Right lobe of liver (tissue), 6 donors: ENCODE measurements at regions not wholly inside any gene's neighbourhood (a gene's known extent, or its start where the extent isn't known, plus 50 kb on each side); places are given as distances from the start of the nearest gene placed in this dataset.
A peak's percentile ranks its signal among the peaks of the same experiment; 100 is the strongest.

Experiments
- ATAC-seq, 4 donors: fragments of 200-7000 bp; cut with Tn5 transposase; one replicate each; pipeline ENCODE4 v1.9.1; 2020; ENCODE audit warnings: mild to moderate bottlenecking in 4 of 4, moderate library complexity in 4 of 4
- DNase-seq, 3 donors: peaks; one replicate each; pipeline ENCODE4 v3.0.0-alpha.2; 2020
- H3K27ac ChIP-seq, 3 donors: fragments of 200-600 bp; one replicate each; pipeline ENCODE4 v1.8.0; 2022
- H3K27me3 ChIP-seq, 2 donors: fragments of 200-600 bp; one replicate each; pipeline ENCODE4 v1.8.0; 2022
- H3K36me3 ChIP-seq, 4 donors: fragments of 200-600 bp; sonication (generic) in 1 of 4; one replicate each; pipeline versions ENCODE4 v1.5.1 to v1.8.0; 2017 to 2022; ENCODE audit warnings: control low read depth in 1 of 4
- H3K4me1 ChIP-seq, 4 donors: fragments of 200-600 bp; sonication (generic) in 1 of 4; one replicate each; pipeline versions ENCODE4 v1.5.1 to v1.8.0; 2017 to 2022; ENCODE audit warnings: control low read depth in 1 of 4
- H3K4me3 ChIP-seq, 3 donors: fragments of 200-600 bp; one replicate each; pipeline ENCODE4 v1.8.0; 2022
- H3K9me3 ChIP-seq, 4 donors: fragments of 200-600 bp; sonication (generic) in 1 of 4; one replicate each; pipeline versions ENCODE4 v1.5.1 to v1.8.0; 2017 to 2022; ENCODE audit warnings: control low read depth in 1 of 4
- POLR2A ChIP-seq: fragments of 450-650 bp; IDR thresholded peaks from one replicate; pipeline ENCODE4 v1.6.1; 2017; ENCODE audit warnings: antibody characterized with exemption, mild to moderate bottlenecking
- WGBS: methylation state at CpG from one replicate; pipeline ENCODE4 v1.1.6; 2018; ENCODE audit warnings: low coverage, low lambda C conversion rate; ENCODE audit not compliant: insufficient coverage; ENCODE audit errors: missing lambda C conversion rate; 5-methylcytosine and 5-hydroxymethylcytosine counted together
- intact Hi-C, 2 donors: fragments of 100-400 bp; cut with DNase I; formaldehyde crosslinking; loops; one replicate each; pipeline versions ENCODE4 v1.11.2 to v1.14.1; 2022
- TF ChIP-seq, protein P1 (sequence below), 4 donors: fragments of 200-600 bp in 3 of 4; fragments of 450-650 bp in 1 of 4; IDR thresholded peaks; one replicate each; pipeline versions ENCODE4 v1.5.1 to v1.8.0; 2016 to 2022; ENCODE audit warnings: antibody characterized with exemption in 4 of 4, mild to moderate bottlenecking in 2 of 4
- donor health status: DM: no; HTN: yes; CAD: no.
- donor health status: DM: no; HTN: no; CAD: no.
- donor health status: DM: no; HTN: no; CAD: no.
- donor health status: DM: no; HTN: yes; CAD: no.
- donor health status: DM: no; HTN: yes; CAD: no.

GRCh38 chr18:43486462-43486861 is 209.2 kb upstream of the SYT4 start:
- intact Hi-C loops: no loop called here
- Histone ChIP-seq H3K4me3 (no peak overlapping the region), H3K9me3 (no peaks in the 10 kb centered on the region), H3K36me3 (no peaks in the 10 kb centered on the region), H3K27ac (no peak overlapping the region), H3K27me3 (no peaks in the 10 kb centered on the region), H3K4me1 (no peaks in the 10 kb centered on the region)
- no peak for DNase-seq
- TF ChIP-seq, protein P1, sequence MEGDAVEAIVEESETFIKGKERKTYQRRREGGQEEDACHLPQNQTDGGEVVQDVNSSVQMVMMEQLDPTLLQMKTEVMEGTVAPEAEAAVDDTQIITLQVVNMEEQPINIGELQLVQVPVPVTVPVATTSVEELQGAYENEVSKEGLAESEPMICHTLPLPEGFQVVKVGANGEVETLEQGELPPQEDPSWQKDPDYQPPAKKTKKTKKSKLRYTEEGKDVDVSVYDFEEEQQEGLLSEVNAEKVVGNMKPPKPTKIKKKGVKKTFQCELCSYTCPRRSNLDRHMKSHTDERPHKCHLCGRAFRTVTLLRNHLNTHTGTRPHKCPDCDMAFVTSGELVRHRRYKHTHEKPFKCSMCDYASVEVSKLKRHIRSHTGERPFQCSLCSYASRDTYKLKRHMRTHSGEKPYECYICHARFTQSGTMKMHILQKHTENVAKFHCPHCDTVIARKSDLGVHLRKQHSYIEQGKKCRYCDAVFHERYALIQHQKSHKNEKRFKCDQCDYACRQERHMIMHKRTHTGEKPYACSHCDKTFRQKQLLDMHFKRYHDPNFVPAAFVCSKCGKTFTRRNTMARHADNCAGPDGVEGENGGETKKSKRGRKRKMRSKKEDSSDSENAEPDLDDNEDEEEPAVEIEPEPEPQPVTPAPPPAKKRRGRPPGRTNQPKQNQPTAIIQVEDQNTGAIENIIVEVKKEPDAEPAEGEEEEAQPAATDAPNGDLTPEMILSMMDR (IDR thresholded peaks at IDR 0.05): no peak
- TF ChIP-seq POLR2A: no peak
- peak in 1 of 4 donors; percentile 22 for ATAC-seq
- WGBS: 17% methylated on average over 1 of the region's 4 CpGs

- H3K4me3 ChIP-seq: no peak overlapping the region
- H3K9me3 ChIP-seq: no peaks in the 10 kb centered on the region
- no peaks in the 10 kb centered on the region for H3K36me3 ChIP-seq
- intact Hi-C loops: no loop called here
- H3K4me1 ChIP-seq: no peaks in the 10 kb centered on the region
- WGBS: 56% methylated on average over 2 of the region's 2 CpGs
- H3K27me3 ChIP-seq: no peaks in the 10 kb centered on the region
- no peak overlapping the region for H3K27ac ChIP-seq
- ATAC-seq: no peak
- TF ChIP-seq POLR2A: no peak
- TF ChIP-seq, protein P1 (IDR thresholded peaks at IDR 0.05): no peak
- no peak for DNase-seq
These were observed 223.8 kb upstream of the SYT4 start for GRCh38 chr18:43501099-43501498.

DNA sequence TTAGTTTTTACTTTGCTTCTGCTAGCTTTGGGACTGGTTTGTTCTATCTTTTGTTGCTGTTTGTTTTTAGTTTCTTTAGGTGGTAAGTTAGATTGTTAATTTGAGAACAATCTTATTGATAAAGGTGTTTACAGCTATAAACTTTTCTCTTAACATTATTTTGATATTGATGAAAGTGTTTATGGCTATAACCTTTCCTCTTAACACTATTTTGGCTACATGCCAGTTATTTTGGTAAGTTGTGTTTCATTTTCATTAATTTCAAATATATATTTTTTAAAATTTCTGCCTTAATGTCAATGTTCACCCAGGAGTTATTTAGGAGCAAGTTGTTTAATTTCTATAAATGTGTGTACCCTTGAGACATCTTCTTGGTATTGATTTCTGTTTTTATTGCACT is 229.6 kb upstream of the SYT4 start:
- Histone ChIP-seq H3K4me1 (no peaks in the 10 kb centered on the region), H3K9me3 (peaks cover 0 to 4% (median 0%) of the 10 kb centered on the region in 4 donors), H3K36me3 (no peaks in the 10 kb centered on the region), H3K4me3 (no peak overlapping the region), H3K27ac (no peak overlapping the region), H3K27me3 (no peaks in the 10 kb centered on the region)
- DNase-seq (no peak), ATAC-seq (no peak)
- intact Hi-C loops: no loop called here
- TF ChIP-seq, protein P1 (IDR thresholded peaks at IDR 0.05): no peak
- TF ChIP-seq POLR2A: no peak

GRCh38 chr18:43507842-43508481 is 230.7 kb upstream of the SYT4 start:
- Histone ChIP-seq H3K27ac (no peak overlapping the region), H3K27me3 (no peaks in the 10 kb centered on the region), H3K36me3 (no peaks in the 10 kb centered on the region), H3K4me1 (no peaks in the 10 kb centered on the region), H3K4me3 (no peak overlapping the region), H3K9me3 (peaks cover 0 to 4% (median 0%) of the 10 kb centered on the region in 4 donors)
- WGBS: 45% methylated on average over 4 of the region's 4 CpGs
- TF ChIP-seq, protein P1 (IDR thresholded peaks at IDR 0.05): no peak
- TF ChIP-seq POLR2A: no peak
- intact Hi-C loops: no loop called here
- DNase-seq (no peak), ATAC-seq (no peak)

DNA sequence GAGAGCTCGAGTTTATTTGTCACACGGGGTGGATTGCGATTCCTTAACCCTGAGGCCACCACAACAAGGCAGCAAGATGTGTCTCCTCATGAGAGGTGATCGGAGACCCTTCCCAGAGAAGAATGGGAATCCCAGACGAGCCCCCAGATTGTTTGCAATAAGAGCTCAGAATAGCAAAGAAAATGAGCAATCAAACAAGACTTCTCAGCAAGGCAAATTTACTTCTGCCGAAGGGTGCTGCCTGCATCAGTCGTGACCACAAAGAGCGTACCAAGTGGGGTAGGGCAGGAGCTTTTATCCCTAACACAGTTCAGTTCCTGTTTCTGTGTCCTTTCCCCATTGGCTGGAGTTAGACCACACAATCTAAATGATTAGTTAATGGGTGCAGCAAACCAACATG is 237.5 kb upstream of the SYT4 start:
- Histone ChIP-seq H3K9me3 (no peaks in the 10 kb centered on the region), H3K4me1 (no peaks in the 10 kb centered on the region), H3K4me3 (no peak overlapping the region), H3K27me3 (no peaks in the 10 kb centered on the region), H3K36me3 (no peaks in the 10 kb centered on the region), H3K27ac (no peak overlapping the region)
- DNase-seq (no peak), ATAC-seq (no peak)
- TF ChIP-seq POLR2A: no peak
- TF ChIP-seq, protein P1 (IDR thresholded peaks at IDR 0.05): no peak
- intact Hi-C loops: no loop called here
- WGBS: 45% methylated on average over 8 of the region's 8 CpGs
